ENCODE measurements at regions not wholly inside any gene's neighbourhood (a gene's known extent, or its start where the extent isn't known, plus 50 kb on each side); places are given as distances from the start of the nearest gene placed in this dataset.
"Not testable (repeated sequence)": the region's sequence is repeated elsewhere in the genome, so short reads cannot be mapped to it uniquely, and the experiment has no call there.

GRCh38 chr1:191504999-191505398 is 653.3 kb upstream of the RGS18 start:
- no peak for DNase-seq (ENCODE audit: low read depth)

DNA sequence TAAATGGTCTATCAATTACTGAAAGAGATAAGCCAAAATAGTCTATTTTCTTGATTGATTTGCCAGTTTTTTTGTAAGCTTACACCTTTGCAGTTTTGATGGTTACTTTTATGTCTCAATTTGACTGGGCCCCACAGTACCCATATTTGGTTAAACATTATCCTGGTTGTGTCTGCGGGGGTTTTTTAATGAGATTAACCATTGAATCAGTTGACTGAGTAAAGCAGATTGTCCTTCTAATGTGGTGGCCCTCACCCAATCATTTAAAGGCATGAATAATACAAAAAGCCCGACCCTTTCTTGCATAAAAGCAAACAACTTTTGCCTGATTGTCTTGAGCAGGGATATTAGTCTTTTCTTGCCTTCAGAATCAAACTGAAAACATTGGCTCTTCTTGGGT is 650.0 kb upstream of the RGS18 start:
- no peak for DNase-seq (ENCODE audit: low read depth)

DNA sequence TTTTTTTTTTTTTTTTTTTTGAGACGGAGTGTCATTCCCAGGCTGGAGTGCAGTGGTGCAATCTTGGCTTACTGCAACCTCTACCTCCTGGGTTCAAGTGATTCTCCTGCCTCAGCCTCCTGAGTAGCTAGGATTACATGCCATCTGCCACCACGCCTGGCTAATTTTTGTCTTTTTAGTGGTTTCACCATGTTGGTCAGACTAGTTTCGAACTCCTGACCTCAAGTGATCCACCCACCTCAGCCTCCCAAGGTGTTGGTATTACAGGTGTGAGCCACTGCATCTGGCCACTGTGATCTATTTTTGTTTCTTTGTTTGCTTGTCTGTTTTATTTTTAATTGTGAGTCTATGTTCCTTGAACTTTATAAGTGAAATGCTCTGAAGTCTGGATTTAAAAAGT is 646.8 kb upstream of the RGS18 start:
- DNase-seq (ENCODE audit: low read depth), result not testable (repeated sequence)

- DNase-seq (ENCODE audit: low read depth), result no peak
Measured at GRCh38 chr1:191517826-191518225, 640.4 kb upstream of the RGS18 start.

DNA sequence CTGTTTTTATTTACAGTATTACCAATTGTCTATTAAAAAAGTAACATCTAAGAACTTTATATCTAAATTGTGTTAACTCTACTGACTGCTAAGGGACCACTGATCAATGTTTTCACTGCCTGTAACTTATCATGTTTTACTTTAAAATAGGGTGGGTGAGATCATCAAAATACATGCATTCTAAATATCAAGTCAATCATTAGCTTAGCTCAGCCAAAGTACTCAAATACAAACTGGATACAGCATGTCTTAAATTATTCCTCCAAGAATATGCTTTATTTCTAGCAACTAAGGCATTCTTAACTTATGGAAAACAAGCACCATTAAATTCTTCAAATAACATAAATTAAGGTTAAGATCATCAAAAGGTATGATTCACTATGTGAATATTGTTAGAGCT is 638.7 kb upstream of the RGS18 start:
- no peak for DNase-seq (ENCODE audit: low read depth)

GRCh38 chr1:191520345-191520744 is 637.9 kb upstream of the RGS18 start:
- no peak for DNase-seq (ENCODE audit: low read depth)

DNA sequence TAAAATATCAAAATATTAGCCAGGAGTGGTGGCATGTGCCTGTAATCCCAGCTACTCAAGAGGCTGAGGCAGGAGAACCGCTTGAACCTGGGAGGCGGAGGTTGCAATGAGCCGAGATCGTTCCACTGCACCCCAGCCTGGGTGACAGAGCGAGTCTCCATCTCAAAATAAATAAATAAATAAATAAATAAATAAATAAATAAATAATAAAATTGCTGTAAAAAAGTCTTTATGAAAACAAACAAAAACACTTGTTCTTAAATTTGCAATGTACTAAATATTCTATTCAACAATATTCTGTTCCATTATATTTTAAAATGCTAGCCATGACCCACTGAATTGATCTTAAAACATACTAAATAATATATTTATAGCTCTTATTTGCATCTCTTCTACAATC is 632.3 kb upstream of the RGS18 start:
- DNase-seq (ENCODE audit: low read depth), result not testable (repeated sequence)

DNA sequence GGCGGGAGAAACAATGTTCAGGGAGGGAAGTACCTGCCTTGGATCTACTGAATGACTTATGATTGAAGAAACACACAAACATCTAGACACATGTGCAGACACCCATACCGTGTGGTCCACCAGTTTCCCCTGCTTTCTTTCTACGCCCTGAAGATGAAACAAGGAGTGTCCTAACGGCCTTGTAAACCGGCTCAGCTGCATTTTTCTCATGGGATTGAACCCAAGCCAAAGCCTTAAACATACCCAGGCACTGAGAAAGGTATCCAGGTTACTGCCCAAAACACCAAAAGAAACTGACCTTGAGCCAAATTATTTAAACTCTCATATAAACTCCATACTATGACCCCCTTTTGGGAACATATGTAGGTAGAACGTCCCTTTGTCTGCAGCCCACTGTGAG is 630.0 kb upstream of the RGS18 start:
- DNase-seq (ENCODE audit: low read depth), result no peak

DNA sequence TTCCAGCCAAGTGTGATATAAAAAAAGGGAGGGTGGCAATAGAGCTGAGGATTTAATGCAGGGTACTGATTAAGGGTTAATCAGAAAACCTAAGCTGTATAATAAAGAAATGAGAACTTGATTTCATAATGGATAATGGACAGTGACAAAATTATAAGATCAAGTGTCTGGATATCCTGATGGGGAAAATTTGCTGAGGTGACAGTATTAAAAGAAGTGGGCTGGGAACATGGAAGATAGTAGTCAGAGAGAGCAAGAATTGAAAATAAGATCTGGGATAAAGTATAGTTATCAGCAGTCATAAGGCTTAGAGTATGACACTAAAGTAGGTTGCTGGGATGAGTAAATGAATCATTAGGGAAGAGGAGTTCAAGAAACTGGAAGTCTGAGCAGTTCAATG is 627.3 kb upstream of the RGS18 start:
- DNase-seq (ENCODE audit: low read depth), result no peak

GRCh38 chr1:191533254-191533653 is 625.0 kb upstream of the RGS18 start:
- DNase-seq (ENCODE audit: low read depth), result no peak

- DNase-seq (ENCODE audit: low read depth), result no peak
Measured at GRCh38 chr1:191536791-191537429, 621.4 kb upstream of the RGS18 start.

DNA sequence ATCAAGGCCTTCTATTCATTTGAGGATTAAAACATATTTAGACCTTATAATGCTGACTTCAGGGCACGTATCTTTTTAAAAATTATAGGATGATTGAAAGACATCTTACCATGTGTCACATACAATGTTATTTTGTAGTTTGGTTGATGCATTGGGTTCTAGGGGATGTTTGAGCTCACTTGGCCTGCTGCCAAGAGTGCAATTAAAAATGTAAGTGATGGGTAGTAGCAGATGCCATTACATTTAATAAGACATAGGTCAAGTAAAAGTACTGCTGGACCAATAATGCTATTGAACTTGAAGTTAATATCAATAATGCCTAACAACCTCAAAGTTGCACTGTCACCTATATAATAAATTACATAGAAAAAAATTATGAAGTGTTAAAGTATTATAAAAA is 616.5 kb upstream of the RGS18 start:
- DNase-seq (ENCODE audit: low read depth), result no peak

DNA sequence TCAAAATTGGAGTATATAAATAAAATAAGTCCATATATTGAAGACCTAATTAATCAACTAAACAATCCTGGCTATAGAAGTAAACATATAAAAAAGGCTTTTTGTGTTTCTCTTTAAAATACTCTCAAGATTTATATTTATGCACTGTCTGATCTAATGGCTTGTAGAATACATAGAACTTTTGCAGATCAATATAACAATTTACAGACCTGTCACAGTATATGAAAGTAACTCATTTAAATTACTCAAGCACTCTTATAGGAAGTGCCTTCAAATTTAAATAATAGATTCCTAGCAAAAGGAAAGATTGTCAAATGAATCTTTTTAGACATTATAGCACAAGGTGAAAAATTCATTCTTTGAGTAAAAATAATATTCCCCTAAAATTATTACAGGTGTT is 615.8 kb upstream of the RGS18 start:
- DNase-seq (ENCODE audit: low read depth), result no peak

GRCh38 chr1:191546803-191547202 is 611.5 kb upstream of the RGS18 start:
- no peak for DNase-seq (ENCODE audit: low read depth)

- DNase-seq (ENCODE audit: low read depth), result no peak
Measured at GRCh38 chr1:191551019-191551418, 607.2 kb upstream of the RGS18 start.

- no peak for DNase-seq (ENCODE audit: low read depth)
Measured at GRCh38 chr1:191558379-191558778, 599.9 kb upstream of the RGS18 start.

- no peak for DNase-seq (ENCODE audit: low read depth)
Measured at GRCh38 chr1:191561276-191561675, 597.0 kb upstream of the RGS18 start.

DNA sequence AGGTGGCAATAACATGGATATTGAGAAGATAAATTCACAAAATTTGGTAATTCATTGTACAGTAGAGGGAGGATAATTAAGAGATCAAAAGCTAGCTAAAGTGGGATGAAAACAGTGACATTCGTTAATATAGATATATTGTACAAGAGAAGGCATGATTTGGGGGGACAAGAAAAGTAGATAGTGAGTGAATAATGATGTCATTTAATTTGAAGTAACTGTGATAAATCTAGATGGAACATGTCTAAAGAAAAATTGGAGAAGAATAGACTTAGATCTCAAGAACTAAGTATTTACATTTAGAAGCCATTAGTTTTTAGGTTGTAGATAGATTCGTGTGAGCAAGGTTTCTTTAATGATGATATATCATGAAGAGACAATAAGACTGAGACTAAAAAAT is 594.0 kb upstream of the RGS18 start:
- no peak for DNase-seq (ENCODE audit: low read depth)

DNA sequence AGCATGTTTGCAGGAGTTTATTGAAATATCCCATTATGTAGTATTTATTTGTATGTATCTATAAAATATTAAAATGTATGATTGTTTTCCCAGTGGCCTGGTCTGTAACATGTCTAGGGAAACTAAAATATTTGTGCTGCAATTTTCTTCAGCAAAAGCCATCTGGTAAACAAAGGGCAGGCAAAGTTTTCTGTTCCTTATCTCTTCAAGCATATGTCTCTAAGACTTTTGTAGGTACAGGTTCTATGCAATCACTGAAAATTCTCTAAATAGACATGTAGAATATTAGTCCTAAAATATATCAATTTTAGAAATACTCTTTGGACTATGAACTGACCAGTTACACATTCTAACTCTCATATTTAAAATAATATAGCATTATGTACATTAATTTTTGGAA is 585.8 kb upstream of the RGS18 start:
- DNase-seq (ENCODE audit: low read depth), result no peak

DNA sequence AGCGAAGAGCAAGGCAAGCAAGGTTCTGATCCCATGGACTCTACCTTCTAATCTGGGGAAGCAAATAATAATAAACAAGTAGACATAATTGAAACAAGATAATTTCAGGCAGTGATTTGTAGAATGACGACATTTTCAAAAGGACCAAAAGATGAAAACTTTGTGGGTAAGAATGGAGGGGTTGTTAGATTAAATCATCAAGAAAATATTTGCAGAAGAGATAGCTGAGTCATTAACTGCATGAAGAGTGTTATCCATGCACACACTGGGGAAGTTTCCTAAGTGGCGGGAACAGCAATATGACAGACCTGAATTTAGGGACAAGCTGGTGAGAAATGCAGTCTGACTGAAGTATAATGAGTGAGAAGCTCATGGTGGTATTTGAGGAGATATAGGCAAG is 583.1 kb upstream of the RGS18 start:
- DNase-seq (ENCODE audit: low read depth), result no peak

GRCh38 chr1:191575746-191576145 is 582.5 kb upstream of the RGS18 start:
- no peak for DNase-seq (ENCODE audit: low read depth)

DNA sequence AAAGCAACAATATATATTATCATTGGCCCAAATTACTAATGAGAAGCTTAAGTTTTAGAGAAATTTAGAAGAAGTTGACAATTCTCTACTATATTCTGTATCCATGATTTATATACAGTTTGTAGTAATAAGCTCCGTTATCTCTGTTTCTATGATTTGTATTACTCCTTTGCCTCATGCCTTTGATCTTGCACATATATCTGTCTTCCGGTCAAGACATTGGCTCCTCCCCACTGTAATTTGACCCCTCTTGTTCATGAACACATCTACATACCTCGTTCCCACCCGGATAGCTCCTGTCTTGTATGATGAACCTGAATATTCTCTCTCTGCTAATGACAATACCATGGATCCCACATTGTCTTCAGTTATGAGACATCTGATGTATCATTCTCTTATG is 581.0 kb upstream of the RGS18 start:
- no peak for DNase-seq (ENCODE audit: low read depth)

DNA sequence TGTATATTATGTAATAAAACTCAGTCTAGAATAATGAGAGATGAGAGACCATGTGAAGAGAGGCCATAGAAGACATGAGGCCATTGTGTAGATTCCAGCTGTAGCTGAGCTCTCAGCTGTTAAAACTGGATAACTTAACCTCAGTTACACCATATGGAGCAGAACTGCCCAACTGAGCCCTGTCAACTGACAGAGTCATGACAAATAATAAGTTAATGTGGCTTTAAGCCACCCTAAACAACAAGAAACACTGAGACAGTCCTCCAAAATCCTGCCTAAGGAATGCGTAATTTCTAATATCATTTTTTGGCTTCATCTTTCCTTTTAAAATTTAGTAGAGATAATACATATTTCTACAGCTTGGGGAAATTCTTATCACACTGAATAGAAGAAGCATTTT is 580.0 kb upstream of the RGS18 start:
- DNase-seq (ENCODE audit: low read depth), result no peak

- no peak for DNase-seq (ENCODE audit: low read depth)
Measured at GRCh38 chr1:191579019-191579418, 579.2 kb upstream of the RGS18 start.

DNA sequence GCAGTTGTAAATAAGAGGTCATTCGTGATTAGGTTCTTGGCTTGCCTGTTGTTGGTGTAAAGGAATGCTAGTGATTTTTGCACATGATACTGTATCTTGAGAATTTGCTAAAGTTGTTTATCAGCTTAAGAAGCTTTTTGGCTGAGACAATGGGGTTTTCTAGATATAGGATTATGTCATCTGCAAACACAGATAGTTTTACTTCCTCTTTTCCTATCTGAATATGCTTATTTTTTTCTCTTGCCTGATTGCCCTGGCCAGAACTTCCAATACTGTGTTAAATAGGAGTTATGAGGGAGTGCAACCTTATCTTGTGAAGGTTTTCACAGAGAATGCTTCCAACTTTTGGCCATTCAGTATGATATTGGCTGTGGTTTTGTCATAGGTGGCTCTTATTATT is 576.1 kb upstream of the RGS18 start:
- no peak for DNase-seq (ENCODE audit: low read depth)

Measured in fibroblast of gingiva (primary cell).